Neuronal stem cell (in vitro differentiated cells): ENCODE measurements at regions not wholly inside any gene's neighbourhood (a gene's known extent, or its start where the extent isn't known, plus 50 kb on each side); places are given as distances from the start of the nearest gene placed in this dataset.

Experiments used
- DNase-seq: peaks from one replicate; pipeline ENCODE4 v3.0.0-alpha.2; 2013; ENCODE audit warnings: low spot score
- H2AFZ ChIP-seq: one replicate; pipeline ENCODE4 v1.6.1; 2013; ENCODE audit warnings: mild to moderate bottlenecking, low read length, inconsistent platforms
- H2AK5ac ChIP-seq: 2 replicates; pipeline ENCODE4 v1.6.1; 2013; ENCODE audit warnings: low read depth, mild to moderate bottlenecking, inconsistent platforms, low read length, moderate library complexity, mixed read lengths
- H2BK120ac ChIP-seq: 2 replicates; pipeline ENCODE4 v1.6.1; 2013; ENCODE audit warnings: low read depth, mild to moderate bottlenecking, inconsistent platforms, low read length, moderate library complexity, mixed read lengths
- H2BK12ac ChIP-seq: one replicate; pipeline ENCODE4 v1.6.1; 2013; ENCODE audit warnings: low read length, inconsistent platforms
- H2BK15ac ChIP-seq: 2 replicates; pipeline ENCODE4 v1.6.1; 2013; ENCODE audit warnings: mild to moderate bottlenecking, low read length, inconsistent platforms, mixed read lengths
- H2BK5ac ChIP-seq: one replicate; pipeline ENCODE4 v1.6.1; 2013; ENCODE audit warnings: inconsistent platforms, mild to moderate bottlenecking, low read length, moderate library complexity
- H3K14ac ChIP-seq: one replicate; pipeline ENCODE4 v1.6.1; 2013; ENCODE audit warnings: low read length, inconsistent platforms
- H3K18ac ChIP-seq: 2 replicates; pipeline ENCODE4 v1.6.1; 2013; ENCODE audit warnings: low read length, inconsistent platforms
- H3K23ac ChIP-seq: 2 replicates; pipeline ENCODE4 v1.6.1; 2013; ENCODE audit warnings: low read depth, mild to moderate bottlenecking, mixed read lengths, low read length, inconsistent platforms; ENCODE audit not compliant: poor library complexity
- H3K27ac ChIP-seq: replicated peaks from 3 replicates; pipeline ENCODE4 v1.5.1; 2013; ENCODE audit warnings: low read length, inconsistent platforms
- H3K27me3 ChIP-seq, 3 experiments: 2 replicates each; pipeline ENCODE4 v1.6.1; 2013; ENCODE audit warnings: low read length in 3 of 3, mild to moderate bottlenecking in 2 of 3, inconsistent platforms in 1 of 3, low read depth in 1 of 3, mixed read lengths in 1 of 3, moderate library complexity in 1 of 3; ENCODE audit not compliant: control insufficient read depth in 3 of 3, insufficient read depth in 3 of 3
- H3K36me3 ChIP-seq, 2 donors: replicated peaks in 1 of 2; 2 replicates each; pipeline ENCODE4 v1.6.1; 2013; ENCODE audit warnings: low read length in 2 of 2; ENCODE audit not compliant: control insufficient read depth in 2 of 2, insufficient read depth in 2 of 2
- H3K4ac ChIP-seq: 2 replicates; pipeline ENCODE4 v1.6.1; 2013; ENCODE audit warnings: inconsistent platforms, mild to moderate bottlenecking, low read length, moderate library complexity
- H3K4me1 ChIP-seq, 2 donors: 1 replicate in 1 of 2; 2 replicates in 1 of 2; pipeline ENCODE4 v1.6.1; 2013; ENCODE audit warnings: low read length in 2 of 2, low read depth in 1 of 2; ENCODE audit not compliant: control insufficient read depth in 2 of 2, insufficient read depth in 1 of 2
- H3K4me2 ChIP-seq: one replicate; pipeline ENCODE4 v1.6.1; 2013; ENCODE audit warnings: mild to moderate bottlenecking, low read length, inconsistent platforms; ENCODE audit not compliant: insufficient read depth, poor library complexity, severe bottlenecking
- H3K4me3 ChIP-seq, 2 donors: 2 replicates each; pipeline ENCODE4 v1.5.1; 2013; ENCODE audit warnings: low read length in 2 of 2, mild to moderate bottlenecking in 2 of 2, inconsistent platforms in 1 of 2, moderate library complexity in 1 of 2
- H3K79me1 ChIP-seq: one replicate; pipeline ENCODE4 v1.6.1; 2013; ENCODE audit warnings: low read depth, mild to moderate bottlenecking, inconsistent platforms, low read length, moderate library complexity
- H3K9ac ChIP-seq: one replicate; pipeline ENCODE4 v1.6.1; 2013; ENCODE audit warnings: mild to moderate bottlenecking, low read depth, low read length, inconsistent platforms; ENCODE audit not compliant: poor library complexity
- H3K9me3 ChIP-seq, 2 donors: replicated peaks in 1 of 2; 2 replicates each; pipeline versions ENCODE3 to v1.6.1; 2013; ENCODE audit warnings: low read length in 2 of 2, mild to moderate bottlenecking in 2 of 2, inconsistent platforms in 1 of 2, low read depth in 1 of 2, mixed read lengths in 1 of 2, moderate library complexity in 1 of 2; ENCODE audit not compliant: control insufficient read depth in 2 of 2, insufficient read depth in 1 of 2
- H4K8ac ChIP-seq: one replicate; pipeline ENCODE4 v1.6.1; 2013; ENCODE audit warnings: low read depth, mild to moderate bottlenecking, inconsistent platforms, low read length, moderate library complexity
- H4K91ac ChIP-seq: one replicate; pipeline ENCODE4 v1.6.1; 2013; ENCODE audit warnings: low read length, low read depth, mild to moderate bottlenecking, inconsistent platforms; ENCODE audit not compliant: poor library complexity
- WGBS, 2 donors: extraction: QIAGEN DNeasy Blood & Tissue Kit; methylation state at CpG; one replicate each; pipeline ENCODE4 v1.1.7; 2013; ENCODE audit warnings: missing lambda C conversion rate in 2 of 2, mixed read lengths in 1 of 2; ENCODE audit not compliant: insufficient read length in 2 of 2, insufficient replicate concordance in 1 of 2; ENCODE audit errors: extremely low coverage in 2 of 2; 5-methylcytosine and 5-hydroxymethylcytosine counted together

- no CpG with 5 or more reads among the region's 5 CpGs for WGBS, 2 donors
- no peak overlapping the region for H3K23ac ChIP-seq
These were observed 717.7 kb downstream of the LIG4 start for GRCh38 chr13:107497661-107498060.

GRCh38 chr13:107493266-107493665, 722.1 kb downstream of the LIG4 start:
- no peak for DNase-seq
- H3K27me3 ChIP-seq = no peaks in the 10 kb centered on the region
- H3K9ac ChIP-seq = no peak overlapping the region
- no peak overlapping the region for H2BK5ac ChIP-seq
- WGBS, 2 donors = no CpG with 5 or more reads among the region's 3 CpGs
- no peaks in the 10 kb centered on the region for H3K36me3 ChIP-seq
- H3K4ac ChIP-seq = no peak overlapping the region
- H3K79me1 ChIP-seq = no peaks in the 10 kb centered on the region
- no peak overlapping the region for H4K8ac ChIP-seq
- H2BK12ac ChIP-seq = no peak overlapping the region
- H3K4me1 ChIP-seq = no peaks in the 10 kb centered on the region
- no peak overlapping the region for H3K27ac ChIP-seq
- H2AFZ ChIP-seq = no peak overlapping the region
- H3K4me2 ChIP-seq = no peak overlapping the region
- H2AK5ac ChIP-seq = no peak overlapping the region
- no peak overlapping the region for H3K23ac ChIP-seq
- no peaks in the 10 kb centered on the region for H3K9me3 ChIP-seq
- H2BK120ac ChIP-seq = no peak overlapping the region
- no peak overlapping the region for H3K14ac ChIP-seq
- H4K91ac ChIP-seq = no peak overlapping the region
- H2BK15ac ChIP-seq = no peak overlapping the region
- no peak overlapping the region for H3K18ac ChIP-seq
- H3K4me3 ChIP-seq = no peak overlapping the region

More at GRCh38 chr13:107497661-107498060, 717.7 kb downstream of the LIG4 start:
- Histone ChIP-seq H2BK5ac (no peak overlapping the region), H2BK120ac (no peak overlapping the region), H3K18ac (no peak overlapping the region), H3K4ac (no peak overlapping the region), H3K14ac (no peak overlapping the region), H3K27ac (no peak overlapping the region), H3K9ac (no peak overlapping the region), H3K9me3 (no peaks in the 10 kb centered on the region), H4K8ac (no peak overlapping the region), H4K91ac (no peak overlapping the region), H3K4me3 (no peak overlapping the region), H2BK15ac (no peak overlapping the region), H2AFZ (no peak overlapping the region), H3K27me3 (no peaks in the 10 kb centered on the region), H2AK5ac (no peak overlapping the region), H3K4me2 (no peak overlapping the region), H3K79me1 (no peaks in the 10 kb centered on the region), H2BK12ac (no peak overlapping the region), H3K36me3 (no peaks in the 10 kb centered on the region), H3K4me1 (no peaks in the 10 kb centered on the region)
- DNase-seq = no peak

DNA sequence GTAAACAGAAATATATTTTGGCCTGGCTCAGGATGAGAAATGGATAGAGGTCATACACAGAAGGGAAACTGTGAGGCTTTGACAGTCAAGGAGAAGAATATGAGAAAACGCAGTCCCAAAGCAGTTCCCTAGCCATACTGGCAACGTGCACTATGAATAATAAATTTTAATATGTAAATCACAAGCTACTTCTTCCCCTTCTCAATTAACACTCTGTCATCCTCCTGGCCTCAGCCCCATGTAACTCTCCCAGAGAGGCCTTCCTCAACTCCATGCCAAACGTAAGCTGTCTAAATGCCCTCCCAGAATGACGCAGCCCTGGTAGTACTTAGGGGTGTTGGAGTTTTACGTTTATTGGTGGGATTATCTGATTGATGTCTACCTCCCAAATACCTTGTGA, 732.6 kb downstream of the LIG4 start:
- no CpG with 5 or more reads among the region's 5 CpGs for whole genome bisulfite sequencing, 2 donors
- no peak for DNase-seq
- Histone ChIP-seq H4K91ac (no peak overlapping the region), H3K36me3 (no peaks in the 10 kb centered on the region), H2BK15ac (no peak overlapping the region), H2AFZ (no peak overlapping the region), H3K27ac (no peak overlapping the region), H2AK5ac (no peak overlapping the region), H3K9me3 (no peaks in the 10 kb centered on the region), H2BK120ac (no peak overlapping the region), H3K9ac (no peak overlapping the region), H3K4ac (no peak overlapping the region), H4K8ac (no peak overlapping the region), H3K79me1 (no peaks in the 10 kb centered on the region), H3K23ac (no peak overlapping the region), H2BK12ac (no peak overlapping the region), H3K4me2 (no peak overlapping the region), H3K27me3 (no peaks in the 10 kb centered on the region), H3K4me1 (peaks cover 0 to 1% of the 10 kb centered on the region in 2 donors), H3K18ac (no peak overlapping the region), H3K14ac (no peak overlapping the region), H3K4me3 (no peak overlapping the region), H2BK5ac (no peak overlapping the region)

DNA sequence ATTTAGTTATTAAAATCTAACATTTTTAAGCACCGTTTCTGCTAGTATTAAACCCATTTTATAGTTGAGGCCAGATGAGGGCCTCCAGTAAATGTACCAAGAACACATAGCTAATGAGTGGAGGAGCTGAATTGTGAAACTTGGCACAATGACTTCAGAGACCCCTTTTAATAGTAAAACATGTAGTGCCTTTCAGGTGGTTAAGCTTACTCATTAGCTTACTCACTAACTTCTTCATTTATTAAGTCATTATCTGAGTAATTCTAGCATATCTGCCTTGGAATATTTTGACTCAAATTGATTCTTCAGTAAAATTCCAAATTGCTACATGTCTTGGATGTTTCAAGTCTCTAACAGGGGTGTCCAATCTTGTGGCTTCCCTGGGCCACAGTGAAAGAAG, 735.2 kb downstream of the LIG4 start:
- WGBS, 2 donors = no CpG with 5 or more reads among the region's 1 CpG
- Histone ChIP-seq H3K4me2 (no peak overlapping the region), H4K91ac (no peak overlapping the region), H3K27me3 (no peaks in the 10 kb centered on the region), H3K9me3 (no peaks in the 10 kb centered on the region), H3K4me3 (no peak overlapping the region), H3K14ac (no peak overlapping the region), H2AFZ (no peak overlapping the region), H3K9ac (no peak overlapping the region), H2BK15ac (no peak overlapping the region), H3K79me1 (no peaks in the 10 kb centered on the region), H2AK5ac (no peak overlapping the region), H3K27ac (no peak overlapping the region), H3K4ac (no peak overlapping the region), H2BK5ac (no peak overlapping the region), H4K8ac (no peak overlapping the region), H3K23ac (no peak overlapping the region), H2BK120ac (no peak overlapping the region), H3K4me1 (peaks cover 0 to 1% of the 10 kb centered on the region in 2 donors), H3K18ac (no peak overlapping the region), H3K36me3 (no peaks in the 10 kb centered on the region), H2BK12ac (no peak overlapping the region)
- no peak for DNase-seq
